HG03108 (cell line): ENCODE measurements at regions not wholly inside any gene's neighbourhood (a gene's known extent, or its start where the extent isn't known, plus 50 kb on each side); places are given as distances from the start of the nearest gene placed in this dataset.

Experiments used
- ATAC-seq: cut with Tn5 transposase; IDR thresholded peaks from one replicate; pipeline ENCODE4 v1.9.1; 2021; ENCODE audit warnings: moderate library complexity; ENCODE audit not compliant: unreplicated experiment

DNA sequence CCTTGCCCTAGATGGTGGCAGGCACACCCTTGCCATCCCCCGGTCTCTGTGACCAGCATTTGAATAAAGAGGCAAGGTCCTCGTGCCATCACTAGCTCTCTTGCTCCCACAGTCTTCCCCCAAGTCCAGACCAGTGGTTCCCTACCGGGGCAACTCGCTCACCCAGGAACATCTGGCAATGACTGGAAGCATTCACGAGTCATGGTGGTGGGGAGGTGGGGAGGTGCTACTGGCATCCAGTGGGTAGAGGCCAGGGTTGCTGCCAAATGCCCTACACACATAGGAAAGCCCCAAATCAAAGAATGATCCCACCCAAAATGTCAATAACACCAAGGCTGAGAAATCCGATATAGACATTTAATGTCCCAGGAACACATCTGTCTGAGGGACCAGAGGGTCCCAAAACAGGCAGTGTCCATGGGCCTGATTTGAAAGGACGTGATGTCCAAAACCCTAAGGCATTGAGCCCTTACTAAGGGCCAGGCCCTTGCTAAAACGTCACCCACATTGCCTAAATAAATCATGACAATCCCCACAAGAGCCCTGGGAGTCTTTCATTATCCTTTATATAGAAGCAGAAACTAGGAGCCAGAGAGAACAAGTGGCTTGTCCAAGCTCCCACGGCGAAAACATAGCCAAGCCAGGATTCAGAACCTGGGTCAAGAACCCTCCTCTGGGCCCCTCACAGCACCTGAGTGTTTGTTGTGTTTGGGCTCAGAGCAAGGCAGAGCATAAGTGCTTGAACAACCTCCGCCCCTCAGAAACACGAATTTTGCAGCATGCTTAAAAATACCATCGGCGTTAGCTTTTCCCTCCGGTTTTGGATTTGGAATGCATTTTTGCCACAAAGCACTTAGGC, 119.3 kb upstream of the WWC1 start:
- ATAC-seq, result no peak

DNA sequence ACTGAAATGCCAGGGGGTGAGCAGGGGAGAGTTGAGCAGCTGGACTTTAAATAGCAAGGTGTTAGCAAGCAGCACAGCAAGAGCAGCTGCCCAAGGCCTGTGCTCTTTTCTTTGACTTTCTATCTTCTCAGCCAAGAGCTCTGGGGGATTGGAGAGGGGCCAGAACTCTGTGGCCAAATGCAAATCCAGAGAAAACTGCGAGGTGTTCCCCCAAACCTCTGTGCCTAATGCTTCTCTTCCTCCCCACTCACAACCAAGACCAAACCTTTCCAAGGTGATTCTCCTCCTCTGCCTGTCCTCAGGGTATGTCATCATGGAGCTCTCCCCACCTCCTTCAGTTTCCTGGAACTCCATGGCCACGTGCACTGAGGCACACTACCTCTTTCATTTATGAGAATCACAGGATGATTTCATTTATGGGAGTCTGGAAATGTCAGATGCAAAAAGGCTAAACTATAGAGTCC, 118.7 kb upstream of the WWC1 start:
- no peak for ATAC-seq

DNA sequence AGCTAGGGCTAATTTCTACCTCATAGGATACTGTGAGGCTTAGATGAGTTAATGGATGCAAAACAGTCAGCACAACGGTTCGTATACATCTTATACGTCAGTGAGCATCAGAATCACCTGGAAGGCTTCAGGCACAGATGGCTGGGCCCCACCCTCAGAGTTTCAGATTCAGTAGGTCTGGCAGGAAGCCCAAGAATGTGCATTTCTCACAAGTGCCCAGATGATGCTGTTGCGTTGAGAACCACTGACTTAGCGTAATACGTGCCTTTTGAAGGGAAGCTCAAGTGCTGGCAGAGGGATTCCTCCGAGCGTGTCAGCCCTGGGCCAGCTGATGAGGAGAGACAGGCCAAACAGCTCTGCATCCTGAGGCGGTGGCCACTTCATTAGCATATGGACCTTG, 117.1 kb upstream of the WWC1 start:
- ATAC-seq, result peak; percentile 59

DNA sequence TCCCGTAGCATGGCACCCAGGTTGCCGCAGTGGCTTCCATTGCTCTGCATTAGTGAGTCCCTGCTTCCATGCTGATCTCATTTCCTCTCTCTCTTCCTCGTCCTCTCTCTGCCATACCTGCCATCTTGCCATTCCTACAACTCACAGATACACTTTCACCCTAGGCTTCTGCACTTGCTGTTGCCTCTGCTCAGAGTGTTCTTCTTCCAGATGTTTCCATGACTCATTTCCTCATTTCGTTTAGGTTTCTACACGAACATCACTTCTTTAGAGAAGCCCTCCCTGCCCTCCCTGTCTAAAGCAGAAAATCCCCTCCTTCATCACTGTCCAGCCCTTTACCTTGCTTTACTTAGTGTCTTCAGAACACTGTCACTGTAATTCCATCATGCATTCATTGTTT, 115.2 kb upstream of the WWC1 start:
- no peak for ATAC-seq

DNA sequence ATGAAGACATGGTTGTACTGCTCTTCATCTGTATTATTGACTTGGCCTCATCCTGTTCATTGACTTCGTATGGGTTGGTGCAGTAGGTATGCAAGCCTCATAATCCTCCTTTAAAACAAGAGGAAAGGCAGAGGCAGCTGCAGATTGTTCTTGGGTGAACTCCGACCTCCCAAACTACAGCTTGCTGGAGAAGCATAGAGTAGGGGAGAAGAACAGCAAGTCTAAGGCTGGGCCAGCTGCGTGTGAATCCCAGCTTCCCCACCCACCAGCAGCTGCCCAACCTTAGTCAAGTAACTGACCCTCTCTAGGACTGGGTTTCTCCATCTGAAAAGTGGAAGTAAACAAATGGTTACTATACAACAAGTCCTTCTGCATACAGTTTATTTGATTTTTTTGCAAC, 114.5 kb upstream of the WWC1 start:
- no peak for ATAC-seq

DNA sequence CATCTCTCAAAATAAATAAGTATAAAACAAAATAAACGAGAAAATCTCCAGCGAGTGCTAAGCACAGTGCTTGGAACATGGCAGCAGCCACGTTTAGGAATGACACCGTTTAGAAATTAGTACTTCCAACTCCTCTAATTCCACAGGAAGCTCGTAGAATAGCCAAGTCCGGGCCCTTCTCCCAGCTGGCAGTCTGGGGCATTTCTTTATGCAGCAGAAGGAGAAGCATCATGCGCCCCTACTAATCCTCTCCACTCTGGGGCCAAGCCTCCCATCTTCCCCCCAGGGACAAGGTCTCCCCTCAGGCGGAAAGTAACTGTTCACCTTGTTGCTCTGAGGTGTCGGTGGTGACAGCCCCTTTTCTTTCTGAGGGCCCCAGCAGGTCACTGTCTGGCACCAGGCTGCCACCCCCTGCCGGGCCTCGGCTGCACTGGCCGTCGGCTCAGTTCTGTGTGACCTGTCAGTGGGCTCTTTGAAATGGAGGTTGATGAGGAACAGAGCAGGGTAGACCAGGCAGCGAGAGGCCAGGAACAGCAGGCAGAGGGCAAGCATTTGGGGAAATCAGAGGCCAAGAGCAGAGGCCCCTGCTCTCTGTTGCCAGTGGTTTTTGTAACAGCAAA, 113.5 kb upstream of the WWC1 start:
- no peak for ATAC-seq

DNA sequence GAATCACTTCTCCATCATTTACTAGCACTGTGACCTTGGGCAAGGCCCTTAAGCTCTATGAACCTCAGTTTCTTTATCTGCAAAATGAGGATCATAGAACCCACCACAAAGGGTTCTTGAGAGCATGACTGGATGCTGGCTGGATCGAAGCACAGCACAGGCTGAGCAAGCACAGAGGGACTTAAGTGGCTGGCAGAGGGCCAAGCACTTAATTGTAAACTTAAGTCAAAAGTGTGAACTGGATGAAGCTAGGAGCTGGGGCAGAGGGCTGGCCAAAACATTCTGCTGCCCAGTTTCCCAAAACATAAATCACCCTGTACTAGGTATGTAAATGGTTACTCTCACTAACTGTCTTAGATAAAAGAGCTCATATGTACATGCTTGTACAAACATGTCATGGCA, 112.3 kb upstream of the WWC1 start:
- no peak for ATAC-seq

DNA sequence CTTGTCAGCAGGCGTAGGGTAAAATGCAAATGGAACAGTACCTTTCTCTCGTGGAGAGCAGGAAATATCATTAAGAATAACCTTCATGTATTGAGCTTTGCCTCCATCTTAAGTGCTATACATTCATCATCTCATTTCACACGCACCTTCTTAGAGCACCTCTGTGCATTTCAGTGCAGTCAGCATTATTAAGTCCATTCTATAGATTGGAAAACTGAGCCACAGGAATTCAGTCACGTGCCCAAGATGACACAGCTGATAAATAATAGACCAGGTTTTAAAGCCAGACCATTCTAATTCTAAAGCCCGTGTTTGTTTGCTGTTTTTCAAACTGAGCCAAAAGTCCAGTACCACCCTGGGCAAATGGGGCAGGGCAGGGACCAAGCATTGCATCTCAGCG, 109.2 kb upstream of the WWC1 start:
- ATAC-seq, result no peak

DNA sequence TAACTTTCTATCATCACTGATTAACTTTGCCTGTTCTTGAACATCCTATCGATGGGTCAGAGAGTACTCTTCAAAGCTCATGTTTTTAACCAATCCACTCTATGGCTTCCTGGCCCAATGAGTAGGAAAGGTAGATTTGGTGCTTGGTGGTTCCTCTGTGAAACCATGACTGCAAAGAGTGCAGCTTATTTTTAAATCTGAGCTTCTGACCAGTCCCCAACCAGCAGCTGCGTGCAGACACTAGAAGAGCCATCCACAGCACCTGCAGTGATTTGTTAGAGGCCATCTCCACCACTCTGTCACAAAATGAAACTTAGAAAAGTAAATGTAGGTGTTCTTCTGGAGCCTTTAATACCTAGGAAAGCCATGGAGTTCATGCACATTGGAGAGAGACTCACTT, 107.3 kb upstream of the WWC1 start:
- no peak for ATAC-seq

DNA sequence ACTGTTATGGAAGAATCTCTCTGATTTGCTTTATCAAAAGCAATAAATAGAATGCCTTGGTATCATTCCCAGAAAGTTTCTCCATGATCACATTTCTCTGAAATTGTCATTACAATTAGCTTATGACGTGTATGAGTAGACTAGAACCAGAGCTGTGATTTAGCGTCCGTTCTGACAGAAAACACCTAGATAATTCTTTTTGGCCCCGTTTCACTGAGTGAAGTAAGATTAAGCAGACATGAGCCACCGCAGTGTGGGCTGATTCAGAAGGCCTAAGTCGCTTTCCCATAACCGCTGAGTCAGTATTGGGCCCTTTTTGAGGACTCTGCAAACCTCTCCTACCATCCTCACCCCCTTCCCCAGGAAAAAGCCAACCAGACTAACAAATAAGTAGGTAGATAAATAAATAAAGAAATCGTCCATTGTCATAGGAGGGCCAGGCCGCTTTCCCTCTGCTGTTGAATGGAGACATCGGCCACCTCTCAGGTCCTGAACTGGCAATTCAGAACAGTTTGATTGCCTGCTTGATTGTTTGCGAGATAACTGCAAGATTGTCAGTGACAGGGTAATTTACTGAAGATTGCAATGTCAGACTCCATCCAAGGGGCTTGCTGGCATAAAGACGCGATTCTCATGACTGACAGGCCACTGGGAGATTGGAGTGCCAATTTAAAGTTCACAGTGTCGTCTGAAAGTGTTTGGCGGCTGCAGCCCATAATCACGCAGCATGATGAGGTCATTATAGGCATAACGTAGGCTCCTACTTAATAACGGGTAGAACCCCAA, 105.0 kb upstream of the WWC1 start:
- ATAC-seq, result no peak

DNA sequence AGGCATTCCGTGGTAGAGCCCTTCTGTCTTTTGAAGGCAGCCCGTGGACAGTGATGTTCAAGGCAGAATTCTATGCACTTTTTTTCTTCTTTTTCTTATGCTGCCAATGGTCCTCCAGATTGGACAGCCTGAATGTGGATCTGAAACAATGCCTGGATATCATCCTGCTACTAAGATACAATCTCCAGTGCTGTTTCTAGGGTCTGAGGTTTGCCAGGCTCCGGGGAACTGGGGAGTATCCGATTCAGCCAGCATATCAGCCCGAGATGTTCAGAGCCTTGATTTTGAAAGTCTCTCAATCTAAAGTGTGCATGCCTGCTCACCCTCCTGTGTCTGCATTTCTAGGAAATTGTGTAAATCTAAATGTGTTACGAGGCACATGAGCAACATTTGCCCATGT, 103.8 kb upstream of the WWC1 start:
- no peak for ATAC-seq

DNA sequence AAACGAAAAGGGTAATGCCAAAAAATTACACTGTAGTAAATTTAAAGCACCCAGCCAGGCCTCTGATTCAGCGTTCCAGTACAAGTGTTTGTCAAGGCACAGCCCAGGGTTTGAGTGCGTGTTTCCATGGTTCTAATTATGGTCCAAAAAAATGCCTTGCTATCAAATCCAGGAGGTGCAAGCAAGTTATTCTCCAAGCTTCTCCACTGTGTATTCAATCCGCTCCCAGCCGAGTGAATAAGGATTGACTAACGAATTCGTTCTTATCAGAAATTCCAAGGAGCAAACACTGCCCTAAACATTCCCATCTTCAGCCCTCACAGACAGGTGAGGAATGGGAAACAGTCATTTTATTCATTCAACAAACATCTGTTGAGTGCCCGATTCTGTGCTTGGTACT, 103.3 kb upstream of the WWC1 start:
- ATAC-seq, result no peak

DNA sequence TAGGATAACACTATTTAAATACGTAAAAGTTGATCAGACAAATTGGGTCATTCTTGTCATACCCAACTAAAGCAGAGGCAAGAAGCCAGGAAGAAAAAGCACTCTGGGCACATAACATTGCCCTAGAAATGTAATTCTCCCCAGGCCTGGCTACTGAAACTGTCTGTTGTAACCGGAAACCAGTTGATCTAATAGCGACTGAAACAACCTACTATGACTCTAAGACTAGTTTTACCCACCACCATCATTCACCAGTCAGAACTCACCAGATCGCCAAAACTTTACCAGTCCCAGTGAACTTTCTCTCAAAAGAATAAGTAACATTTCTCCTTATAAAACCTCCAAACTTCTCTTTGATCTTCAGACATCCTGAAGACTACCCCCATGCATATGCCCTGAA, 99.3 kb upstream of the WWC1 start:
- no peak for ATAC-seq

DNA sequence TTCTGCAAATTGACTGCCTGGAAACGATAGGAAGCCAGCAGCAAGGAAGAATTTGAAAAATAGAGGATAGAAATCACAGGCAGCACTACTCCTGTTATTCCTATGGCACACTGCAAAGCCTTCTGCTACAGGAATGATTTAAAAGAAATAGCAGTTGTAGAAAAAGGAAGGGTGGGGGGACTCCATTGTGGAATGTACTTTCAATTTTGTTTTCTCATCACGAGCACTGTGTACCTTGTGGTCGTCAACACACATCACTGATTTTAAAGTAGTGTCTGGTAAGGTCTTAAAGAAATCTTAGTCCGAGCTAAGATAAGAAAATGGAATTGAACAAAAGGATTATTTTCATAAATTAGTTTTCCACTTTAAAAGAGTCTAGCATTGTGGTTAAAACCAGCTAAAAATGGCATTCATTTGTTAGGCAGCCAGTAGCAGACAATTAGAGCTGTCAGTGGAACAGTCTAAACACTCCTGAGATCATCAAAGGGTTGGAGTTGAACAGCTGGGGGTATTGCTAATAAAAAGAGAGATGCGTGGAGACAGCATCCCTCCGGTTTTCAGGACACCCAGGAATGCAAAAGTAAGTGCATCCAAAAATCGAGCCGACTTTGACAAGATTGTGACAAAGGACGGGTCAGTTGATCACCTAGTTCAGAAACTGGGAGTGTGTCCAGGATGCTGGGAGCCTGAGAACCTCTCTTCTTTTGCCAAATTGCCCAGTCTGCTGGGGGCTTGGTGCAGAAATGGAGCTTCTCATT, 97.8 kb upstream of the WWC1 start:
- no peak for ATAC-seq

DNA sequence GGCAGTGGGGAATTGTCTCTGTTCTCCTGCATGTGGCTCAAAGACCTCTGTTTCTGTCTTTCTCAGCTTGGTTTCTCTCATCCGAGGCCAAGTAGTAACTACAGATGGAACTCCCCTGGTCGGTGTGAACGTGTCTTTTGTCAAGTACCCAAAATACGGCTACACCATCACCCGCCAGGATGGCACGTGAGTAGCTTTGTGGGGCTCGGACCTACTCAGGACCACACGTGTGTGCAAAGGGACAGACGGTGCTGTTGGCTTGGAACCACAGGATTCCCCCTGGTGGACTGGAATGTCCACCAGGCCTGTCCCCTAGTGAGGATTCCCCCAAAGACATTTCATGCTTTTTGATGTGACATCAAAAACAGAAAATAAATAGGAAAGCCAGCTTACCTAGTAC, 96.3 kb upstream of the WWC1 start:
- ATAC-seq, result no peak

DNA sequence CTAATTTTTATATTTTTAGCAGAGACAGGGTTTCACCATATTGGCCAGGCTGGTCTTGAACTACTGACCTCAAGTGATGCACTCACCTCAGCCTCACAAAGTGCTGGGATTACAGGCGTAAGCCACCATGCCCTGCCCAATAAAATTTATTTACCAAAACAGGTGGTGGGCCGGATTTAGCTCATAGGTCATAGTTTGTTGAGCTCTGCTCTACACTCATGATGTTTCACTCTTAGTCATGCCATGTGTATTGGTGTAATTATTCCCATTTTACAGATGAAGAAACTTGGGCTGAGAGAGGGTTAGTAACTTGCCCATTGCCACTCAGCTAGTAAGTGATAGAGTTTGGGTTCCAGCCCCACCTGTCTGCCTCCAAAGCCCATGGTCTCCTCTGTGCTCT, 93.1 kb upstream of the WWC1 start:
- ATAC-seq, result no peak

DNA sequence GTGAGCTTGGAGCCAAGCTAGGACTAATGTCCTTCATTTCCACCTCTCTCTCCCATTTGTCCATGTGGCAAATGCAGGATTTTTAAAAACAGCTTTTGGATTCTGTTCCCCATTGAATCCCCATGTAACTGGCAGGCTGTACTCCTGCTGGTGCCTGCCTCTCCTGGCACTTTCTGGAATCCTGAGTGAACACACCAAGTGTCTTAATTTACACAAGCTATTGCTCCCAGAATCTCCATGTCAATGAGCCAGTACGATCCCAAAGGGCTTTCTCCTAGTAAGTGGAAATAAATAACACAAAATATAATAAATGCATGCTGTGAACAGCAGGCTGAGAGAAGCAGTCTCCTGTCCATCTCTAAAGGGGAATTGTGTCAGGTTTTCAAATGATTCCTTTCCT, 88.4 kb upstream of the WWC1 start:
- ATAC-seq, result no peak

DNA sequence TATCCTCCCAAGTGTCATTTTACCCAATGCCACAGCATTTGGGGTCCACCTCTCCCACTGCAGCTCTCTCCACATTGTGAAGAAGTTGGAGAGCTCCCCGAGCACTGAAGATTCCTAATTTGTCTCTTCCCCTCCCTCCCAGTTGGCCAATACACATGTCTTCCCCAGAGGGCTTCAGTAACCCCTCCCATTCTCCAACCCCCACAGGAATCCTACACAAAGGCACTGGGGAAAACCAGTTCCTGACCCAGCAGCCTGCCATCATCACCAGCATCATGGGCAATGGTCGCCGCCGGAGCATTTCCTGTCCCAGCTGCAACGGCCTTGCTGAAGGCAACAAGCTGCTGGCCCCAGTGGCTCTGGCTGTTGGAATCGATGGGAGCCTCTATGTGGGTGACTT, 87.3 kb upstream of the WWC1 start:
- no peak for ATAC-seq

DNA sequence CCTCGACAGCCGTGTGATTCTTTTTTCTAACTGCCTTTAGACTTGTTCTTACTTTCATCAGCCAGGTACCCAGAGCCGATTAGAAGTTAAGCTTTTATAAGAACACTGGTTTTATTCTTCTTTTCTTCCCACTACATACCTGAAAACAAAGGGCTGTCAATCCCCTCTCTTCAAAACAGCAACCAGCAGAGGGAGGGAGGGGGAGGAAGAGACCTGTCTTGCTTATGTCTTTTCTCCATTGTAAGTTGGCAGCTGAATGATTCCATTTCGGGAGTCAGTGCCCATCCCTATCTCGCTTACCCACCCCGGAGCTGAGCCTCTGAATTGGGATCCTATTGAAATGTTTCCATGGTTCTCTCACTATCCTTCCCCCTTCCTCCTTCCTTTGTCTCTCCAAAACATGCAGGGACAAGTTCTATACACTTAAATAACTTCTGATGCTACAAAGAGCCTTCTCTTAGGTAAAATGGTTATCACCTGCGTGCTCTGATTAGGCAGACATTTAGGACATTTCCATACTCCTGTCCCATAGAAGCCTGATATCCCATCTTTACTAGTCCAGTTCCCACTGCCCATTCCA, 83.9 kb upstream of the WWC1 start:
- no peak for ATAC-seq

DNA sequence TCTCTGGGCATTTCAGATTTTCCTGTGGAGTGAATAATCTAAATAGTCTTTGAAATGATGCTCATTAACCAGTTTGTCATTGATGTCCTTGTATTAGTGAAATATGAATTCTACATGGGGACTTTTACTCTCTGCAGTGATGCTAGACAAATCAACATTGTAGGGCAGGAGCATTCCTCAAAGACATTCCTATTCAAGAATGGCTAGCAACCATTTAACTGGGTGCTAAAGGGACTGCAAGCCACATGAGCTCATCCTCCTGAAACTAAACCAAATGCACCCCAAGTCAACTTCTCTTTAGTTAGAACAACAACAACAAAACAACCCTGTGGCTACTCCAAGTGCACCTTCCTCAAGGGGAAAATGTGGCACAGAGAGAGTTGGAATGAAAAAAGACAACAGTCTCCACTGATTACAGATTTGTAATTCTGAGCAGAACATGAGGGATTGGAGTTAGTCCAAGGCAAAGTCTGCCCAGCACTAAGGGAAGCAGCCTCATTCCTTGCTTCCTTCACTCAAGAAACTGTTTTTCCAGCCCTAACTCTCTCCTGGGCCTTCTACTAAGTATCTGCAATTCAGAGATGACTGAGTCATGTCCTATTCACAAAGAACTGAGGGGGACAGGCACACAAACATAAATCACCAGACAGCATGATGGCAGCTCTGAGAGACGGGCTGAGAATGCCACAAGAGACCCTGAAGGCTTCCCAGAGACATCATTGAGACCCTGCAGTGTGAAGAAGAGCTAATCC, 82.0 kb upstream of the WWC1 start:
- no peak for ATAC-seq
